ENCODE measurements at regions not wholly inside any gene's neighbourhood (a gene's known extent, or its start where the extent isn't known, plus 50 kb on each side); places are given as distances from the start of the nearest gene placed in this dataset.

GRCh38 chr10:75312440-75312839 is 76.7 kb upstream of the COMTD1 start:
- TF ChIP-seq, protein P1, sequence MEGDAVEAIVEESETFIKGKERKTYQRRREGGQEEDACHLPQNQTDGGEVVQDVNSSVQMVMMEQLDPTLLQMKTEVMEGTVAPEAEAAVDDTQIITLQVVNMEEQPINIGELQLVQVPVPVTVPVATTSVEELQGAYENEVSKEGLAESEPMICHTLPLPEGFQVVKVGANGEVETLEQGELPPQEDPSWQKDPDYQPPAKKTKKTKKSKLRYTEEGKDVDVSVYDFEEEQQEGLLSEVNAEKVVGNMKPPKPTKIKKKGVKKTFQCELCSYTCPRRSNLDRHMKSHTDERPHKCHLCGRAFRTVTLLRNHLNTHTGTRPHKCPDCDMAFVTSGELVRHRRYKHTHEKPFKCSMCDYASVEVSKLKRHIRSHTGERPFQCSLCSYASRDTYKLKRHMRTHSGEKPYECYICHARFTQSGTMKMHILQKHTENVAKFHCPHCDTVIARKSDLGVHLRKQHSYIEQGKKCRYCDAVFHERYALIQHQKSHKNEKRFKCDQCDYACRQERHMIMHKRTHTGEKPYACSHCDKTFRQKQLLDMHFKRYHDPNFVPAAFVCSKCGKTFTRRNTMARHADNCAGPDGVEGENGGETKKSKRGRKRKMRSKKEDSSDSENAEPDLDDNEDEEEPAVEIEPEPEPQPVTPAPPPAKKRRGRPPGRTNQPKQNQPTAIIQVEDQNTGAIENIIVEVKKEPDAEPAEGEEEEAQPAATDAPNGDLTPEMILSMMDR (IDR thresholded peaks at IDR 0.05), result no peak
- TF ChIP-seq, protein P2, sequence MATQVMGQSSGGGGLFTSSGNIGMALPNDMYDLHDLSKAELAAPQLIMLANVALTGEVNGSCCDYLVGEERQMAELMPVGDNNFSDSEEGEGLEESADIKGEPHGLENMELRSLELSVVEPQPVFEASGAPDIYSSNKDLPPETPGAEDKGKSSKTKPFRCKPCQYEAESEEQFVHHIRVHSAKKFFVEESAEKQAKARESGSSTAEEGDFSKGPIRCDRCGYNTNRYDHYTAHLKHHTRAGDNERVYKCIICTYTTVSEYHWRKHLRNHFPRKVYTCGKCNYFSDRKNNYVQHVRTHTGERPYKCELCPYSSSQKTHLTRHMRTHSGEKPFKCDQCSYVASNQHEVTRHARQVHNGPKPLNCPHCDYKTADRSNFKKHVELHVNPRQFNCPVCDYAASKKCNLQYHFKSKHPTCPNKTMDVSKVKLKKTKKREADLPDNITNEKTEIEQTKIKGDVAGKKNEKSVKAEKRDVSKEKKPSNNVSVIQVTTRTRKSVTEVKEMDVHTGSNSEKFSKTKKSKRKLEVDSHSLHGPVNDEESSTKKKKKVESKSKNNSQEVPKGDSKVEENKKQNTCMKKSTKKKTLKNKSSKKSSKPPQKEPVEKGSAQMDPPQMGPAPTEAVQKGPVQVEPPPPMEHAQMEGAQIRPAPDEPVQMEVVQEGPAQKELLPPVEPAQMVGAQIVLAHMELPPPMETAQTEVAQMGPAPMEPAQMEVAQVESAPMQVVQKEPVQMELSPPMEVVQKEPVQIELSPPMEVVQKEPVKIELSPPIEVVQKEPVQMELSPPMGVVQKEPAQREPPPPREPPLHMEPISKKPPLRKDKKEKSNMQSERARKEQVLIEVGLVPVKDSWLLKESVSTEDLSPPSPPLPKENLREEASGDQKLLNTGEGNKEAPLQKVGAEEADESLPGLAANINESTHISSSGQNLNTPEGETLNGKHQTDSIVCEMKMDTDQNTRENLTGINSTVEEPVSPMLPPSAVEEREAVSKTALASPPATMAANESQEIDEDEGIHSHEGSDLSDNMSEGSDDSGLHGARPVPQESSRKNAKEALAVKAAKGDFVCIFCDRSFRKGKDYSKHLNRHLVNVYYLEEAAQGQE (IDR thresholded peaks at IDR 0.05; ENCODE audit: insufficient read depth in 1 of 2, low read depth in 2 of 2, low read length in 1 of 2), result no peak
